K562 (cell line): ENCODE measurements at regions not wholly inside any gene's neighbourhood (a gene's known extent, or its start where the extent isn't known, plus 50 kb on each side); places are given as distances from the start of the nearest gene placed in this dataset.

Source experiments
- EGR1 ChIP-seq: fragments of 450-650 bp; conservative IDR thresholded peaks from 2 replicates; pipeline ENCODE4 v1.6.1; 2017; ENCODE audit warnings: mild to moderate bottlenecking
- SMAD3 ChIP-seq: fragments of 450-650 bp; formaldehyde crosslinking; conservative IDR thresholded peaks from 2 replicates; pipeline ENCODE4 v1.4.0; 2020; ENCODE audit warnings: mild to moderate bottlenecking
- TF ChIP-seq, protein P1 (sequence below), 3 experiments: IDR thresholded peaks in 2 of 3; conservative IDR thresholded peaks in 1 of 3; 2 replicates each; pipeline ENCODE4 v1.5.1; 2011 to 2012; ENCODE audit warnings: low read length in 3 of 3, mild to moderate bottlenecking in 3 of 3, control low read depth in 2 of 3, improper control_type of control experiment in 1 of 3, inconsistent platforms in 1 of 3, low read depth in 1 of 3, mixed read lengths in 1 of 3, moderate library complexity in 1 of 3; ENCODE audit not compliant: insufficient read depth in 2 of 3

DNA sequence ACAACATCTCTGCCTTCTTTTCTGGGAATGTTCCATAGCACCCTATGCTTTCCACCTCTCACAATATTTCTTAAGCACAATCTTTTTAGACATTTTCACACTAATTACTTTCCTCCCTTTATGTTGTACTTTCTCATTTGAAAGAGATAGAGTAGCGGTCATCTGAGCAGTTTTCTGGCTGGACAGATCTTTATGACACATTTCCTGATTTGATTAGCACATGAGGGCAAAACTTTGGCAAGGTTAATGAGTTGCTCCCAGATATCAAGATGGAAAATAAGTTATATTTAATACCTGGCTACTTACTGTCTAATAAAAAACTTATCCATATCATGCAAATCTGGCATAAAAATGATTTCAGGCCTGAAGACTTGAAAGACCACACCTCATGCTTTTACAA lies 723.9 kb downstream of the SOCS6 start:
- TF ChIP-seq, protein P1, sequence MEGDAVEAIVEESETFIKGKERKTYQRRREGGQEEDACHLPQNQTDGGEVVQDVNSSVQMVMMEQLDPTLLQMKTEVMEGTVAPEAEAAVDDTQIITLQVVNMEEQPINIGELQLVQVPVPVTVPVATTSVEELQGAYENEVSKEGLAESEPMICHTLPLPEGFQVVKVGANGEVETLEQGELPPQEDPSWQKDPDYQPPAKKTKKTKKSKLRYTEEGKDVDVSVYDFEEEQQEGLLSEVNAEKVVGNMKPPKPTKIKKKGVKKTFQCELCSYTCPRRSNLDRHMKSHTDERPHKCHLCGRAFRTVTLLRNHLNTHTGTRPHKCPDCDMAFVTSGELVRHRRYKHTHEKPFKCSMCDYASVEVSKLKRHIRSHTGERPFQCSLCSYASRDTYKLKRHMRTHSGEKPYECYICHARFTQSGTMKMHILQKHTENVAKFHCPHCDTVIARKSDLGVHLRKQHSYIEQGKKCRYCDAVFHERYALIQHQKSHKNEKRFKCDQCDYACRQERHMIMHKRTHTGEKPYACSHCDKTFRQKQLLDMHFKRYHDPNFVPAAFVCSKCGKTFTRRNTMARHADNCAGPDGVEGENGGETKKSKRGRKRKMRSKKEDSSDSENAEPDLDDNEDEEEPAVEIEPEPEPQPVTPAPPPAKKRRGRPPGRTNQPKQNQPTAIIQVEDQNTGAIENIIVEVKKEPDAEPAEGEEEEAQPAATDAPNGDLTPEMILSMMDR (IDR thresholded peaks at IDR 0.05 in 2 of 3, conservative IDR thresholded peaks at IDR 0.05 in 1 of 3; ENCODE audit: insufficient read depth in 2 of 3, low read depth in 1 of 3, low read length in 3 of 3), result no peak
- no peak for TF ChIP-seq SMAD3 (CRISPR knock-in tag)
- TF ChIP-seq EGR1, result no peak
